Inflammatory macrophage treated with lipopolysaccharide for 1 hour (primary cell): ENCODE measurements at regions not wholly inside any gene's neighbourhood (a gene's known extent, or its start where the extent isn't known, plus 50 kb on each side); places are given as distances from the start of the nearest gene placed in this dataset.

Source experiments
- DNase-seq, 2 donors: peaks; one replicate each; pipeline ENCODE4 v3.0.0-alpha.2; 2020 to 2022

DNA sequence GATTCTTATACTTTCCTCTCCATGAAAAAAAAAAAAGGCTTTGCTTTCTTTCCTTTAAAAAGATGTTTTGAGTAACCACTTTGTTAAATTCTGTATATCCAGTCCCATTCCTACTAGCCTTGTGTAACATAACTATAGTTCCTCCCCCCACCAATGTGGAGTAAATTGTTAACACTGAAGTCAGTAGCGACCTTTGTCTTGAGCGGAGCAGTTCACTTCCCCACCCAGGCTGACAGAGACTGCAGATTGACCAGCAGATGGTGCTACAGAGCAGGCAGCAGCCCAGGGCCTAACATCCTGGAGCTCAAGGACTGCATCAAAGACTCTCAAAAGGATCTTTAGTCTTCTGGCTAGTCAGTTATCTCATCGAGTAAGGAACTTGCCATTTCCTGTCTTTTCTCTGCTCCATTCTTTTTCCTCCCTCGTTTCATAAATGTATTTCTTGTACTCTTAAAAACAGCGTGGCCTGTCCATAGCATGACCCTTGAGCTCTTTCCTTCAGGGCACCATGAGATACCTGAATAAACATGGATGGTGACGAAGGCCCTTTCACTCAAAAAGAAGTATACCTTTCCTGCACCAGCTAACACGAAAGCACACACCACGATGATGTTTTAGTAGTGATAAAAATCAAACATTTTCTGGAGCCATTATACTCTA lies 503.5 kb upstream of the PKN2 start:
- peak; percentile 43 to 75 for DNase-seq

- DNase-seq: no peak
Observed at GRCh38 chr1:88186911-88187310, 497.2 kb upstream of the PKN2 start.

DNA sequence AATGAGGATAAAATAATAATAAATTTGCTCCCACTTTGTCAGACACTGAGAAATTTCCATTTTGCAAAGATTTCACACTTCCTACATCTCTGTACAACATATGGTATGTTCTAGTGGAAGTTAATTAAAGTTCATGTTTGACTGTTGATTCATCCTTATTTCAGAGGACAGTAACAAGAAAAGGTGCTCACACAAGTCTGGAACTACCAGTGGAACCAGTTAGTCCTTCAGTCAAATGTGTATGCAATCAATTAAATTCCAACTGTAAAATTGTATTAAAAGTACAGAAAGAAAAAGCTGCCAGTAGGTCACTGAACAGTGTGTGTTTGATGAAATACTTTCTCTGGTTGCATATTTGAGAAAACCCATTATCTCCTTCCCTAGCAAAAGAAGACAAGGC lies 496.0 kb upstream of the PKN2 start:
- no peak for DNase-seq

GRCh38 chr1:88189525-88189924 lies 494.5 kb upstream of the PKN2 start:
- no peak for DNase-seq

- DNase-seq: peak in 1 of 2 donors; percentile 1
Observed at GRCh38 chr1:88191917-88192316, 492.2 kb upstream of the PKN2 start.

DNA sequence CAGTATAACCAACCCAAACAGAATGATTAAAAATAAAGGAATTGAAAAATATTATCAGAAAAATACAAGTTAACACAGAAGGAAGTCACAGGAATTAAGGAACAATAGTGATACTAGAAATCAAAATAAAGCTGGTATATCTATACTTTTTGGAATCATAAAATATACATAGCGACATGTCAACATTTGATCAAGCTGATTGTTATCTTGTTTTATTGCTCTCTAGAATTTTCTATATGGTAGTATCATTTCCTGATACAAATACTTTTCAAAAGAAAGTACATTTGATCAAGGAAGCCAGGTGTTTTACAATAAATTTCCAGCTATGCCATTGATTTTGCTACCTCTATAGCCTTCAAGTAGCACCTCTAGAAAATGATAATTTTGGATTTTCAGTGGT lies 489.5 kb upstream of the PKN2 start:
- DNase-seq: no peak

DNA sequence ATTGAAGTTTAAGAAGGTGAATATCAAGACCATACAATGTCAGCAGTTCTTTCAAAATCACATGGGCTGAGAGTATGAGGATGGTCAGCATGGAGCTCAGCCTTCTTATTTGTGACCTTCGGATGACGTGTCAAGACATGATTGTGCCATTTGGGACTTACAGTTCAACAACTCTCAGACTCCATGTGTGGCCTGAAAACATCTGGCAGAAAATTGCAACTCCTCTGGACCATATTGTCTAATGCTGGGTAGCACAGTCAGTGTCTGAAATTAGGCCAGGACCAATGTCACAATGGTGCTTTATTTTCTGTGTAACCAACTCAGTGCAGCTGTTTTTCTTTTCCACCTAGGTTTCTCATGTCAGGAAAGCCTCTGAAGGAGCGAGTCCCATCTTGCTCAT lies 483.5 kb upstream of the PKN2 start:
- no peak for DNase-seq

DNA sequence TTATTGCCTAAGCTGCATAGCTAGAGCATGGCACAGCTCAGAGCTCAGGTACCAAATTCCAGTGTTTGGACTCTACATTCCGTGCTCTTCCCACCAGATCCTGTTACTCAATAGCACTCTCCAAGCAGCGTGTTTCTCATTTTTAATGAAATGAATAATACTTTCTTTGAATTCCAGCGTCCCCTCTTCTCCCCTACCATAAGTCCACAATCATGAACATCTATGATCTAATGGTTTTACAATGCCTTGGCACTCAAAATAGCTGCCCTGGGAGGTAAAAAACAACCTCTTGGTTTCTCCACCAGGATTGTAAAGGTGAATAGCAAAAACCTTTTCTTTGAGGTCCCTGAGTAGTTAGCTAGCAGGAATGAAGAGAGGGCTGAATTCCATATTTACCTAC lies 480.0 kb upstream of the PKN2 start:
- no peak for DNase-seq

GRCh38 chr1:88204612-88205167 lies 479.4 kb upstream of the PKN2 start:
- DNase-seq: no peak

DNA sequence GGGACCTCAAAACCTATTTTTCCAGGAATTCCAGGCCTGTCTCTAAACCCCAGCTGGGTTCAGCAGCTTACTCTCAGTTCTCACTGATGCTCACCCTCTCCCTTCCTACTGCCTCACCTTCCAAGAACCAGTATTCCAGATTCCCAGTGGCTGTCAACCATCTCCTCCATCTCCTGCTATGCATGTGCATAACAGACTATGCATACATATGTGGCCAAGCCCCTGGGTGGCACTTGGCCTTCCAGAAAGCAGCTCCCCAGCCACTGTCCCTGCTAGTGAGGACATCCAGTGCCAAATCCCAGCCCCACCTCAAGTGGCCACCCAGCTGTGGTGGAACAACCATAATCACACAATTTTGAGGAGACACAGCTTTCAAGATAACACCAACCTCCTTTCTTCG lies 475.7 kb upstream of the PKN2 start:
- DNase-seq: no peak

DNA sequence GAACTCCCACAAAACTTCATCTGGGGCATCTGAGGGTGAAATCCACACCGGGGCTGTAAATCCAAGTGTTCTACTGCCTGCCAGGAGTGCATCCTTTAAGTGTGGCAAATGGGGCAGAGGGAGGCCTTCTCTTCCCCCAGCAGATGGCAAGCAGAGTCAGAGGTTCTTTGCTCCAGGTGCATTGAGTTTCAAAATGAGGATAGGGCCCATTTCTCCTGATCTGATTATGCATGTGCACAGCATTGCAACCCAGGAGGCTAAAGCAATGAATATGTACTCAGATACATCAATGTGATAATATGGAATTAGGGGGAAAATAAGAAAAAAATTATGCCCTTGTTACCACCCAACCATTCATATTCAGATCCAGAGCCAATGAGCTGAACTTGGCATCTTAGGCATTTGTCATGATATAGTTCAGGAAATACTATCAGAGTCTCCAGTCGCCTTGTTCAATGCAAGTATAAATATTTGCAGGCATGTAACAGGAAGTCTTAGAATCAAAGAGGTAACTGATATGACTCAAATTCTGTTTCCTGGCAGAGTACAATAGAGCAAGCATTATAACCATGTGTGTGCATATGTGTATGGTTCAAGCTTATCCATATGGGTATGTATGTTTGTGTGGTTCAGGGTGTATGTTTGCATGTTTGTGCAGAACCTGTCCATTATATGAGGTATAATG lies 473.8 kb upstream of the PKN2 start:
- no peak for DNase-seq

DNA sequence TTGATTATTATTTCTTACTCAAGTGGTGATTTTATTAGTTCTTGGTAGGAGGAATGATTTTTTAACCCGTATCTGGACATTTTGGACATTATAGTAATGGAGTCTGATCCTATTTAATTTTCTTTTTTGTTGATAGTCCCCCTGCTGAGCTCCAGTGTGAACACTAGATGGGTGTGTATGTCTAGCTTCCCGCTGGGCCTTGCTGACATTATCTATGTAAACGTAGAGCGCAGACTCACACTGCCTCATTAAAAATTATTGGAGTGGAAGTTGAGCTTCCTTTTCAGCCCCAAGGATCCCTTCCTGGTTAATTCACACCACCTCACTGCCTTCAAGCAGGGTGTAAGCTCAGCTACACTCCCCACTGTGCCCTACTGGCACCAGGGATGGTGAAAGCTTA lies 467.6 kb upstream of the PKN2 start:
- no peak for DNase-seq

DNA sequence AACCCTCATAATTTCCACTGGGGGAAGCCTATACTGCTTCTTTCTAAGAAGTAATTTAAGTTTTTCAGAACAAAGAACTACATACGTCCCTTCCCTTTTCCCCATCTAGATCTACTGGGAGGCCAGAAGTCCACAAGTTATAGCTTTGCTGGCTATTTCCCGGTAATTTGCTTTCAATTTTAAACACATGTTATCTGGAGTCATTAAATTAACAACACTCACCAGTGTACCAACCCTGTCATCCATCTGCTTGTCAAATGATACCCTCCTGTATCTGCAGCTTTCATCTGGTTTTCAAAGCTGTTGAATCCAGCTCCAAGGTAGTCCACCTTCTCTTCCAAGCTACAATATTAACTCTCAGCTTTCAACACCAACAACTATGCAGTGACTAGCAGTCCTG lies 466.7 kb upstream of the PKN2 start:
- DNase-seq: no peak

DNA sequence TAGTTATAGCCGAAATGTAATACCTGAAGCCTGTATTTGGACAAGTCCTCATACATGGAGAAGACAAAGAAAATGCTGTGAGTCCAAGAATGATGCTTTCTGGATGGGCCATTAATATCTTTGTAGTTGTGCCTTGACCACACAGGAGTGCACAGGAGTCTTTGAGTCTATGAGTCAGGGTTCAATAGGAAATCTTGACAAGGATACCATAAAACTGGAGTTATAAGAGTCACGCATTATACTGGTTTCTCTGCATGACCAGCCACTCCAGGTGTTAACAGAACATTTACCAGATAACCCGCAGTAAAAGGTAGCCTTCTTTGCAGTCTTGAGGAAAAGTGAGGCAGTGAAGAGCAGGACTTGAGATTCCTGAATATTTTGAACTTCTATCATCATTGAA lies 464.6 kb upstream of the PKN2 start:
- DNase-seq: no peak

GRCh38 chr1:88221411-88221810 lies 462.7 kb upstream of the PKN2 start:
- no peak for DNase-seq

DNA sequence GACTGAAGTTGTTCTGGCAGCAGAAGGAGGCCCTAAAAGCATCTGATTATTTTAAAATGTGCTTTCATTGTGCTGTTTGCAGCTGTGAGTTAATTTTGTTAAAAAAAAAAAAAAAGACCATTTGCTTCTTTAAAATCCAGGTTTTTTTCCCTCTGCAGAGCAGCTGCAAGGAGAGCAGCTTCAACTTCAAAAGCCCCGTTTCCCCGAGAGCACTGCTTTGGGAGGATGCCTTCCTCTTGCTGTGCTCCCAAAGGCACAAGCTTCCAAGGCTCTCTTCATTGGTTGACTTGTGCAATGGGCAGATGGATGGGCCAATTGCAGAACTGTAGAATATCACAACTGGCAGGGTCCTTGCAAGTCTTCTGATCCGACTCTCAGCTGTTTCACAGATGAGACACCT lies 459.2 kb upstream of the PKN2 start:
- no peak for DNase-seq

GRCh38 chr1:88228114-88228513 lies 456.0 kb upstream of the PKN2 start:
- DNase-seq: no peak

GRCh38 chr1:88230126-88230525 lies 453.9 kb upstream of the PKN2 start:
- no peak for DNase-seq

- no peak for DNase-seq
Observed at GRCh38 chr1:88237058-88237457, 447.0 kb upstream of the PKN2 start.

- no peak for DNase-seq
Observed at GRCh38 chr1:88239205-88239604, 444.9 kb upstream of the PKN2 start.

GRCh38 chr1:88247666-88248065 lies 436.4 kb upstream of the PKN2 start:
- no peak for DNase-seq

DNA sequence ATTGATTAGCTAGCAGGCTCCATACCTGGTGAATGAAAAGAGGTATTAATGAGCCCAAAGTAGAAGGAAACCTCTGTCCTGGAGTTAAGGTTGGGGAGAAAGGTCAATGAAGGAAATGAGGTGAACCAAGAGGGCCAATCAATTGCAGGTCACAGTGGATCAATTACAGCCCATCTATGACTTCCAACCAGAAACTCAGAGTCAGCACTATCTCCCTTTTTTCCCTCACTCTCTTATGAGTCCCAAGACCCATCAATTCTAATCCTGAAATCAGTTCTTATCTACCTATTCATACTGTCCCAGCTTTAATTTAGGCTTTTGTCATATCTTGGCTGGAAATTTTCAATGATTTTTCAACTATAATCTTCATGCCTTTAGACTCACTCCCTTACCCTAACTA lies 433.2 kb upstream of the PKN2 start:
- DNase-seq: no peak

DNA sequence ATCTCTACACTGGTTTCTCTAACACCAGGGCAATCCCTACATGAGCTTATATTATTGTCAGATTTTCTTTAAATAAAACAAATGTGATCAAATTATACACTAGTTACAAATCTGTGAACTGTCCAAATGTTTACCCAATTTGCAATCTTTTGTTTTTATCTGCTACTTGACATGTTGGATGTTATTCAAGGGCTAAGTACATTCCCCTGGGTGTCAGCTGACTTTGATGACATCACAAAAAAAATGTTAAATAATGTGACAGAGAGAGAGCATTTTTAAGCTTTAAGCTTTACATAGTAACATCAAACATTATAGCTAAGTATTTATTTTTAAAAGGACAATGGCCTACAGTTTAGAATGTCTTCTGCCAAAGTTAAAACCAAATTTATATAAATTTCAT lies 431.3 kb upstream of the PKN2 start:
- no peak for DNase-seq

GRCh38 chr1:88265606-88266005 lies 418.5 kb upstream of the PKN2 start:
- DNase-seq: no peak

GRCh38 chr1:88266051-88266450 lies 418.0 kb upstream of the PKN2 start:
- DNase-seq: no peak
